Body of pancreas (tissue), 4 donors: ENCODE measurements at regions not wholly inside any gene's neighbourhood (a gene's known extent, or its start where the extent isn't known, plus 50 kb on each side); places are given as distances from the start of the nearest gene placed in this dataset.

Source experiments
- POLR2A ChIP-seq, 3 donors: fragments of 450-650 bp; IDR thresholded peaks; one replicate each; pipeline ENCODE4 v1.6.1; 2016; ENCODE audit warnings: antibody characterized with exemption in 3 of 3, mild to moderate bottlenecking in 2 of 3
- TF ChIP-seq, protein P1 (sequence below), 7 experiments: fragments of 450-650 bp in 4 of 7; fragments of 200-600 bp in 3 of 7; sonication (generic) in 3 of 7; IDR thresholded peaks; one replicate each; pipeline ENCODE4 v1.5.1; 2016 to 2019; ENCODE audit warnings: antibody characterized with exemption in 7 of 7

DNA sequence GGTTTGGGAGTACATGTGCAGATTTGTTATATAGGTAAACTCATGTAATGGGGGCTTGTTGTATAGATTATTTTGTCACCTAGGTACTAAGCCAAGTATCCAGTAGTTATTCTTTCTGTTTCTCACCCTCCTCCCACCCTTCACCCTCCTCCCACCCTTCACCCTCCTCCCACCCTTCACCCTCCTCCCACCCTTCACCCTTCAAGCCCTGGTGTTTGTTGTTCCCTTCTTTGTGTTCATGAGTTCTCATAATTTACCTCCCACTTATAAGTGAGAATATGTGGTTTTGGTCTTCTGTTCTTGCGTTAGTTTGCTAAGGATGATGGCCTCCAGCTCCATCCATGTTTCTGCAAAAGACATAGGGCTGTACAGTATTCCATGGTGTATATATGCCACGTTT, 58.7 kb upstream of the OR10AD1 start:
- TF ChIP-seq, protein P1, sequence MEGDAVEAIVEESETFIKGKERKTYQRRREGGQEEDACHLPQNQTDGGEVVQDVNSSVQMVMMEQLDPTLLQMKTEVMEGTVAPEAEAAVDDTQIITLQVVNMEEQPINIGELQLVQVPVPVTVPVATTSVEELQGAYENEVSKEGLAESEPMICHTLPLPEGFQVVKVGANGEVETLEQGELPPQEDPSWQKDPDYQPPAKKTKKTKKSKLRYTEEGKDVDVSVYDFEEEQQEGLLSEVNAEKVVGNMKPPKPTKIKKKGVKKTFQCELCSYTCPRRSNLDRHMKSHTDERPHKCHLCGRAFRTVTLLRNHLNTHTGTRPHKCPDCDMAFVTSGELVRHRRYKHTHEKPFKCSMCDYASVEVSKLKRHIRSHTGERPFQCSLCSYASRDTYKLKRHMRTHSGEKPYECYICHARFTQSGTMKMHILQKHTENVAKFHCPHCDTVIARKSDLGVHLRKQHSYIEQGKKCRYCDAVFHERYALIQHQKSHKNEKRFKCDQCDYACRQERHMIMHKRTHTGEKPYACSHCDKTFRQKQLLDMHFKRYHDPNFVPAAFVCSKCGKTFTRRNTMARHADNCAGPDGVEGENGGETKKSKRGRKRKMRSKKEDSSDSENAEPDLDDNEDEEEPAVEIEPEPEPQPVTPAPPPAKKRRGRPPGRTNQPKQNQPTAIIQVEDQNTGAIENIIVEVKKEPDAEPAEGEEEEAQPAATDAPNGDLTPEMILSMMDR (IDR thresholded peaks at IDR 0.05): no peak
- no peak for TF ChIP-seq POLR2A (IDR thresholded peaks at IDR 0.05)
